Endothelial cell of umbilical vein (primary cell): ENCODE measurements at regions not wholly inside any gene's neighbourhood (a gene's known extent, or its start where the extent isn't known, plus 50 kb on each side); places are given as distances from the start of the nearest gene placed in this dataset.

Experiments
- EZH2 ChIP-seq: IDR thresholded peaks from 2 replicates; pipeline ENCODE4 v1.6.1; 2012; ENCODE audit warnings: borderline replicate concordance, low read depth, mild to moderate bottlenecking, moderate library complexity, low read length, inconsistent platforms; ENCODE audit not compliant: severe bottlenecking
- FOS ChIP-seq: IDR thresholded peaks from 2 replicates; pipeline ENCODE4 v1.6.1; 2011; ENCODE audit warnings: mild to moderate bottlenecking, low read length, moderate library complexity, borderline replicate concordance; ENCODE audit not compliant: insufficient read depth
- JUN ChIP-seq: IDR thresholded peaks from 2 replicates; pipeline ENCODE4 v1.6.1; 2011; ENCODE audit warnings: borderline replicate concordance, low read depth; ENCODE audit not compliant: insufficient read length, insufficient read depth
- MYC ChIP-seq: IDR thresholded peaks from one replicate; pipeline ENCODE4 v1.6.1; 2011; ENCODE audit warnings: mild to moderate bottlenecking, low read depth, low read length
- POLR2A ChIP-seq: IDR thresholded peaks from 2 replicates; pipeline ENCODE4 v1.6.1; 2012; ENCODE audit warnings: low read depth, mild to moderate bottlenecking, control low read depth, low read length
- POLR2AphosphoS5 ChIP-seq: IDR thresholded peaks from 2 replicates; pipeline ENCODE4 v1.6.1; 2012; ENCODE audit warnings: low read depth, mild to moderate bottlenecking, control low read depth, low read length, moderate library complexity; ENCODE audit not compliant: insufficient read depth
- TF ChIP-seq, protein P1 (sequence below), 2 donors: IDR thresholded peaks; 1 replicate in 1 of 2; 2 replicates in 1 of 2; pipeline ENCODE4 v1.5.1; 2011; ENCODE audit warnings: low read length in 2 of 2, mild to moderate bottlenecking in 2 of 2, moderate library complexity in 2 of 2, control low read depth in 1 of 2, inconsistent platforms in 1 of 2, low read depth in 1 of 2; ENCODE audit not compliant: insufficient read depth in 1 of 2; ENCODE audit errors: extremely low read depth in 1 of 2
- TF ChIP-seq, protein P2 (sequence below): IDR thresholded peaks from 2 replicates; pipeline ENCODE4 v1.6.1; 2011; ENCODE audit not compliant: insufficient read depth, insufficient read length

DNA sequence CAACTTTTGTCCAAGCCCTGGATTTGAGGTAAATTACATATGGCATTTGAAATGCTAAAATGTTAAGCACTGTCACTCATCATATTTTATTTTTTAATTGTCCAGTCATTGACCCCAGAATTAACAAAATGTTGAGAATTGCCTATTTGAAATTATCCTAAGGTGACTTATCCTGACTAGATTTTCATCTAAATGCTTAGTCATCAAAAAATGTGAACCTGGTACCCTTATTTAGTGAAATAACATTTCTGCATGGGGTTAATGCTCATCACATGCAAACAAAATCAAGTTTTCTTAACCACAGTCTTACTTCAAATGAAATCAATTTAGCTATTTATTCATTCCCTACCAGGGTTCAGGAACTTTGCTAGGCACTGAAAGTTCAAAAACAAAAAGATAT, 232.0 kb upstream of the DCN start:
- TF ChIP-seq, protein P1, sequence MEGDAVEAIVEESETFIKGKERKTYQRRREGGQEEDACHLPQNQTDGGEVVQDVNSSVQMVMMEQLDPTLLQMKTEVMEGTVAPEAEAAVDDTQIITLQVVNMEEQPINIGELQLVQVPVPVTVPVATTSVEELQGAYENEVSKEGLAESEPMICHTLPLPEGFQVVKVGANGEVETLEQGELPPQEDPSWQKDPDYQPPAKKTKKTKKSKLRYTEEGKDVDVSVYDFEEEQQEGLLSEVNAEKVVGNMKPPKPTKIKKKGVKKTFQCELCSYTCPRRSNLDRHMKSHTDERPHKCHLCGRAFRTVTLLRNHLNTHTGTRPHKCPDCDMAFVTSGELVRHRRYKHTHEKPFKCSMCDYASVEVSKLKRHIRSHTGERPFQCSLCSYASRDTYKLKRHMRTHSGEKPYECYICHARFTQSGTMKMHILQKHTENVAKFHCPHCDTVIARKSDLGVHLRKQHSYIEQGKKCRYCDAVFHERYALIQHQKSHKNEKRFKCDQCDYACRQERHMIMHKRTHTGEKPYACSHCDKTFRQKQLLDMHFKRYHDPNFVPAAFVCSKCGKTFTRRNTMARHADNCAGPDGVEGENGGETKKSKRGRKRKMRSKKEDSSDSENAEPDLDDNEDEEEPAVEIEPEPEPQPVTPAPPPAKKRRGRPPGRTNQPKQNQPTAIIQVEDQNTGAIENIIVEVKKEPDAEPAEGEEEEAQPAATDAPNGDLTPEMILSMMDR (IDR thresholded peaks at IDR 0.05; ENCODE audit: extremely low read depth in 1 of 2, insufficient read depth in 1 of 2, low read depth in 1 of 2, low read length in 2 of 2): no peak
- no peak for TF ChIP-seq POLR2A
- TF ChIP-seq POLR2AphosphoS5: no peak
- TF ChIP-seq, protein P2, sequence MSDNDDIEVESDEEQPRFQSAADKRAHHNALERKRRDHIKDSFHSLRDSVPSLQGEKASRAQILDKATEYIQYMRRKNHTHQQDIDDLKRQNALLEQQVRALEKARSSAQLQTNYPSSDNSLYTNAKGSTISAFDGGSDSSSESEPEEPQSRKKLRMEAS: no peak
- no peak for TF ChIP-seq JUN
- no peak for TF ChIP-seq EZH2
- TF ChIP-seq MYC: no peak
- no peak for TF ChIP-seq FOS
